GM21619 (cell line): ENCODE measurements at regions not wholly inside any gene's neighbourhood (a gene's known extent, or its start where the extent isn't known, plus 50 kb on each side); places are given as distances from the start of the nearest gene placed in this dataset.

ENCODE experiments used
- ATAC-seq: cut with Tn5 transposase; IDR thresholded peaks from one replicate; pipeline ENCODE4 v1.9.1; 2021; ENCODE audit not compliant: unreplicated experiment

GRCh38 chr15:35851491-35851890, 305.5 kb upstream of the DPH6 start:
- no peak for ATAC-seq

- no peak for ATAC-seq
These were observed 307.1 kb upstream of the DPH6 start for GRCh38 chr15:35852818-35853624.

GRCh38 chr15:35854316-35854715, 308.4 kb upstream of the DPH6 start:
- no peak for ATAC-seq

- no peak for ATAC-seq
These were observed 311.7 kb upstream of the DPH6 start for GRCh38 chr15:35857567-35858226.

GRCh38 chr15:35858707-35859106, 312.7 kb upstream of the DPH6 start:
- no peak for ATAC-seq

- ATAC-seq, result no peak
These were observed 317.7 kb upstream of the DPH6 start for GRCh38 chr15:35863655-35864054.

- no peak for ATAC-seq
These were observed 321.4 kb upstream of the DPH6 start for GRCh38 chr15:35867356-35867755.

GRCh38 chr15:35871282-35871681, 325.3 kb upstream of the DPH6 start:
- no peak for ATAC-seq

GRCh38 chr15:35871812-35872211, 325.8 kb upstream of the DPH6 start:
- no peak for ATAC-seq

- no peak for ATAC-seq
These were observed 326.6 kb upstream of the DPH6 start for GRCh38 chr15:35872577-35872976.

- no peak for ATAC-seq
These were observed 328.4 kb upstream of the DPH6 start for GRCh38 chr15:35874260-35874905.

- ATAC-seq, result no peak
These were observed 330.8 kb upstream of the DPH6 start for GRCh38 chr15:35876762-35877161.

GRCh38 chr15:35880896-35881295, 334.9 kb upstream of the DPH6 start:
- ATAC-seq, result no peak

- ATAC-seq, result no peak
These were observed 339.9 kb upstream of the DPH6 start for GRCh38 chr15:35885870-35886269.

GRCh38 chr15:35886765-35887164, 340.8 kb upstream of the DPH6 start:
- ATAC-seq, result no peak

- ATAC-seq, result no peak
These were observed 342.9 kb upstream of the DPH6 start for GRCh38 chr15:35888815-35889214.

GRCh38 chr15:35907511-35907910, 361.5 kb upstream of the DPH6 start:
- ATAC-seq, result no peak

GRCh38 chr15:35909414-35909813, 363.4 kb upstream of the DPH6 start:
- ATAC-seq, result no peak

GRCh38 chr15:35910227-35910626, 364.3 kb upstream of the DPH6 start:
- ATAC-seq, result no peak

GRCh38 chr15:35911052-35911777, 365.2 kb upstream of the DPH6 start:
- ATAC-seq, result no peak

GRCh38 chr15:35912196-35912595, 366.2 kb upstream of the DPH6 start:
- no peak for ATAC-seq
